Caco-2 (cell line): ENCODE measurements at regions not wholly inside any gene's neighbourhood (a gene's known extent, or its start where the extent isn't known, plus 50 kb on each side); places are given as distances from the start of the nearest gene placed in this dataset.

ENCODE experiments used
- BruUV-seq: library from RNA; stranded (reverse); fragments of 400-500 nt; replicated peaks from 2 replicates; lab custom pipeline; 2021; lab: Mats Ljungman, UMichigan
- CTCF ChIA-PET: fragments of 300-600 bp; sonication (Branson Sonifier 250); formaldehyde crosslinking; loops from one replicate; lab custom pipeline; 2022; ENCODE audit warnings: antibody characterized with exemption; lab: Charles Lee
- POLR2A ChIA-PET: fragments of 300-600 bp; sonication (Branson Sonifier 250); formaldehyde crosslinking; loops from one replicate; lab custom pipeline; 2022; ENCODE audit warnings: antibody characterized with exemption; lab: Charles Lee
- DNase-seq, 2 experiments: peaks; one replicate each; pipeline versions ENCODE4 v3.0.0 to v3.0.0-alpha.2; 2020 to 2022
- H3K27me3 ChIP-seq: replicated peaks from 2 replicates; pipeline ENCODE4 v1.6.0; 2011; ENCODE audit warnings: low read length; ENCODE audit not compliant: control insufficient read depth, insufficient read depth
- H3K36me3 ChIP-seq: 2 replicates; pipeline ENCODE4 v1.5.1; 2011; ENCODE audit warnings: low read length; ENCODE audit not compliant: control insufficient read depth, insufficient read depth
- H3K4me1 ChIP-seq: fragments of 250-450 bp; sonication (Bioruptor Pico); 2 replicates; pipeline ENCODE4 v1.5.1; 2020; ENCODE audit warnings: mild to moderate bottlenecking
- H3K4me3 ChIP-seq: 2 replicates; pipeline ENCODE4 v1.5.1; 2011; ENCODE audit warnings: low read depth, mild to moderate bottlenecking, control low read depth, low read length
- H3K9me3 ChIP-seq: fragments of 250-450 bp; sonication (Bioruptor Pico); 2 replicates; pipeline ENCODE4 v1.5.1; 2020; ENCODE audit warnings: mild to moderate bottlenecking, moderate library complexity
- H3K27ac Mint-ChIP-seq: one replicate; pipeline ENCODE4 v1.8.0; 2022; ENCODE audit warnings: mixed read lengths; ENCODE audit not compliant: unreplicated experiment
- H3K27me3 Mint-ChIP-seq: one replicate; pipeline ENCODE4 v1.8.0; 2022; ENCODE audit warnings: mixed read lengths; ENCODE audit not compliant: insufficient read depth, unreplicated experiment
- H3K36me3 Mint-ChIP-seq: one replicate; pipeline ENCODE4 v1.8.0; 2022; ENCODE audit warnings: mild to moderate bottlenecking, mixed read lengths; ENCODE audit not compliant: insufficient read depth, unreplicated experiment
- H3K4me1 Mint-ChIP-seq: one replicate; pipeline ENCODE4 v1.8.0; 2022; ENCODE audit warnings: low read depth, mixed read lengths; ENCODE audit not compliant: unreplicated experiment
- H3K4me3 Mint-ChIP-seq: one replicate; pipeline ENCODE4 v1.8.0; 2022; ENCODE audit warnings: mild to moderate bottlenecking, moderate library complexity, mixed read lengths; ENCODE audit not compliant: unreplicated experiment
- H3K9me3 Mint-ChIP-seq: one replicate; pipeline ENCODE4 v1.8.0; 2022; ENCODE audit warnings: mixed read lengths; ENCODE audit not compliant: unreplicated experiment
- intact Hi-C: fragments of 100-400 bp; cut with micrococcal nuclease; formaldehyde crosslinking; loops from one replicate; pipeline ENCODE4 v1.10.0; 2022; ENCODE audit not compliant: unreplicated experiment
- TF ChIP-seq, protein P1 (sequence below), 2 experiments: fragments of 200-600 bp in 1 of 2; IDR thresholded peaks; 1 replicate in 1 of 2; 2 replicates in 1 of 2; pipeline versions ENCODE4 v1.5.1 to v1.8.0; 2011 to 2022; ENCODE audit warnings: antibody characterized with exemption in 1 of 2, control low read depth in 1 of 2, inconsistent platforms in 1 of 2, low read depth in 1 of 2, low read length in 1 of 2, mild to moderate bottlenecking in 1 of 2, moderate library complexity in 1 of 2; ENCODE audit not compliant: insufficient read depth in 1 of 2, severe bottlenecking in 1 of 2, unreplicated experiment in 1 of 2

- ChIA-PET POLR2A (no interaction called here), CTCF (no interaction called here)
- TF ChIP-seq, protein P1, sequence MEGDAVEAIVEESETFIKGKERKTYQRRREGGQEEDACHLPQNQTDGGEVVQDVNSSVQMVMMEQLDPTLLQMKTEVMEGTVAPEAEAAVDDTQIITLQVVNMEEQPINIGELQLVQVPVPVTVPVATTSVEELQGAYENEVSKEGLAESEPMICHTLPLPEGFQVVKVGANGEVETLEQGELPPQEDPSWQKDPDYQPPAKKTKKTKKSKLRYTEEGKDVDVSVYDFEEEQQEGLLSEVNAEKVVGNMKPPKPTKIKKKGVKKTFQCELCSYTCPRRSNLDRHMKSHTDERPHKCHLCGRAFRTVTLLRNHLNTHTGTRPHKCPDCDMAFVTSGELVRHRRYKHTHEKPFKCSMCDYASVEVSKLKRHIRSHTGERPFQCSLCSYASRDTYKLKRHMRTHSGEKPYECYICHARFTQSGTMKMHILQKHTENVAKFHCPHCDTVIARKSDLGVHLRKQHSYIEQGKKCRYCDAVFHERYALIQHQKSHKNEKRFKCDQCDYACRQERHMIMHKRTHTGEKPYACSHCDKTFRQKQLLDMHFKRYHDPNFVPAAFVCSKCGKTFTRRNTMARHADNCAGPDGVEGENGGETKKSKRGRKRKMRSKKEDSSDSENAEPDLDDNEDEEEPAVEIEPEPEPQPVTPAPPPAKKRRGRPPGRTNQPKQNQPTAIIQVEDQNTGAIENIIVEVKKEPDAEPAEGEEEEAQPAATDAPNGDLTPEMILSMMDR (IDR thresholded peaks at IDR 0.05; ENCODE audit: insufficient read depth in 1 of 2, low read depth in 1 of 2, low read length in 1 of 2, severe bottlenecking in 1 of 2, unreplicated experiment in 1 of 2): no peak
- H3K27ac Mint-ChIP-seq: no peak overlapping the region
- H3K4me3 Mint-ChIP-seq: no peak overlapping the region
- Histone ChIP-seq H3K36me3 (no peaks in the 10 kb centered on the region), H3K4me1 (no peaks in the 10 kb centered on the region), H3K9me3 (no peaks in the 10 kb centered on the region), H3K27me3 (no peaks in the 10 kb centered on the region), H3K4me3 (no peak overlapping the region)
- intact Hi-C loops: no loop called here
- peaks cover 7% of the 10 kb centered on the region for H3K4me1 Mint-ChIP-seq
- H3K27me3 Mint-ChIP-seq: peaks cover 6% of the 10 kb centered on the region
- BruUV-seq: no TSS peak
- no peak for DNase-seq
- H3K9me3 Mint-ChIP-seq: peaks cover 9% of the 10 kb centered on the region
- H3K36me3 Mint-ChIP-seq: no peaks in the 10 kb centered on the region
These were observed 131.2 kb downstream of the RPL22L1 start for GRCh38 chr3:170738766-170739165.

DNA sequence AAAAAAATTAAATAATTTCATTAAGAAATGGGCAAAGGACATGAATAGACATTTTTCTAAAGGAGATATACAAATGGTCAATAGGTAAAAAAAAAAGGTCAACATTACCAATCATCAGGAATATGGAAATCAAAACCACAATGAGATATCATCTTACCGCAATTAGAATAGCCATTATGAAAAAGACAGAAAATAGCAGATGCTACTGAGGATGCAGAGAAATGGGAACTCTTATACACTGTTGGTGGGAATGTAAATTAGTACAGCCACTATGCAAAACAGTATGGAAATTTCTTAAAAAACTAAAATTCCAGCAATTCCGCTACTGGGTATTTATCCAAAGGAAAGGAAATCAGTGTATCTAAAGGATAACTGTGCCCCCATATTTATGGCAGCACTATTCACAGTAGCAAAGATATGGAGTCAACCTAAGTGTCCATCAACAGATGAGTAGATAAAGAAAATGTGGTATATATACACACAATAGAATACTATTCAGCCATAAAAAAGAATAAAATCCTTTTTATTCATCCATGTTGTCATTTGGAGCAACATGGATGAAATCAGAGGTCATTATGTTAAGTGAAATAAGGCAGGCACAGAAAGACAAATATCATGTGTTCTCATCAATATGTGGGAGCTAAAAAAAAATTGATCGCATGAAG lies 132.4 kb downstream of the RPL22L1 start:
- Histone ChIP-seq H3K4me3 (no peak overlapping the region), H3K27me3 (no peaks in the 10 kb centered on the region), H3K36me3 (no peaks in the 10 kb centered on the region), H3K4me1 (no peaks in the 10 kb centered on the region), H3K9me3 (no peaks in the 10 kb centered on the region)
- ChIA-PET POLR2A (no interaction called here), CTCF (no interaction called here)
- H3K4me3 Mint-ChIP-seq: no peak overlapping the region
- DNase-seq: no peak
- H3K9me3 Mint-ChIP-seq: peaks cover 9% of the 10 kb centered on the region
- H3K27me3 Mint-ChIP-seq: peaks cover 6% of the 10 kb centered on the region
- TF ChIP-seq, protein P1 (IDR thresholded peaks at IDR 0.05; ENCODE audit: insufficient read depth in 1 of 2, low read depth in 1 of 2, low read length in 1 of 2, severe bottlenecking in 1 of 2, unreplicated experiment in 1 of 2): no peak
- intact Hi-C loops: no loop called here
- H3K4me1 Mint-ChIP-seq: peaks cover 7% of the 10 kb centered on the region
- no peak overlapping the region for H3K27ac Mint-ChIP-seq
- BruUV-seq: no TSS peak
- no peaks in the 10 kb centered on the region for H3K36me3 Mint-ChIP-seq

DNA sequence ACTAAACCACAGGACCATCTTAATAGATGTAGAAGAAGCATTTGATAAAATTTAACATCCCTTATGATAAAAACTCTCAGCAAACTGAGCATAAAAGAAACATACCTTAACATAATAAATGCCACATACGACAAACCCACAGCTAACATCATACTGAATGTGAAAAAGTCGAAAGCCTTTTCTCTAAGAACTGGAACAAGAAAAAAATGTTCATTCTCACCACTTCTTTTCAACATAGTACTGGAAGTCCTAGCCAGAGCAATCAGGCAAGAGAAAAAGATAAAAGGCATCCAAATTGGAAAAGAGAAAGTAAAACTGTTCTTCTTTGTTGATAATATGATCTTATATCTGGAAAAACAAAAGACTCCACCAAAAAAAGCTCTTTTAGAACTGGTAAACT lies 134.2 kb downstream of the RPL22L1 start:
- H3K9me3 ChIP-seq: no peaks in the 10 kb centered on the region
- BruUV-seq: no TSS peak
- intact Hi-C loops: no loop called here
- CTCF ChIA-PET: no interaction called here
- Mint-ChIP-seq H3K36me3 (no peaks in the 10 kb centered on the region), H3K4me3 (no peak overlapping the region), H3K27me3 (peaks cover 6% of the 10 kb centered on the region), H3K4me1 (peaks cover 3% of the 10 kb centered on the region), H3K27ac (no peak overlapping the region), H3K9me3 (peaks cover 9% of the 10 kb centered on the region)
- no peak for DNase-seq
- H3K4me3 ChIP-seq: no peak overlapping the region
- POLR2A ChIA-PET: no interaction called here
- no peaks in the 10 kb centered on the region for H3K4me1 ChIP-seq
- TF ChIP-seq, protein P1 (IDR thresholded peaks at IDR 0.05; ENCODE audit: insufficient read depth in 1 of 2, low read depth in 1 of 2, low read length in 1 of 2, severe bottlenecking in 1 of 2, unreplicated experiment in 1 of 2): no peak
- no peaks in the 10 kb centered on the region for H3K27me3 ChIP-seq
- H3K36me3 ChIP-seq: no peaks in the 10 kb centered on the region
